HepG2 (cell line): ENCODE measurements at regions not wholly inside any gene's neighbourhood (a gene's known extent, or its start where the extent isn't known, plus 50 kb on each side); places are given as distances from the start of the nearest gene placed in this dataset.

Source experiments
- ATAC-seq: fragments of 200-7000 bp; cut with Tn5 transposase; 3 replicates; pipeline ENCODE4 v1.9.1; 2020; ENCODE audit warnings: mild to moderate bottlenecking, moderate library complexity
- BruUV-seq: library from RNA; stranded (reverse); fragments of 400-500 nt; replicated peaks from 2 replicates; lab custom pipeline; 2021; lab: Mats Ljungman, UMichigan
- CTCF ChIA-PET: fragments of 300-600 bp; formaldehyde crosslinking; extraction: SDS; loops from one replicate; lab custom pipeline; 2021; ENCODE audit warnings: low total read pairs, inconsistent platforms, low intra/inter-chr PET ratio; lab: Yijun Ruan, JAX
- POLR2A ChIA-PET: fragments of 350-600 bp; sonication (Branson Sonifier 250); formaldehyde crosslinking; loops from one replicate; lab custom pipeline; 2020; ENCODE audit warnings: antibody characterized with exemption, inconsistent platforms; lab: Yijun Ruan, JAX
- DNase-seq: peaks from one replicate; pipeline ENCODE4 v3.0.0-alpha.2; 2015; ENCODE audit warnings: low spot score
- FAIRE-seq: peaks from 3 replicates; lab custom pipeline; 2011; peaks lifted over from hg19 to GRCh38; lab: Jason Lieb, UNC
- H2AFZ ChIP-seq: one replicate; pipeline ENCODE4 v1.6.1; 2011; ENCODE audit warnings: low read length, inconsistent platforms
- H3K27ac ChIP-seq: fragments of 300-600 bp; 3 replicates; pipeline ENCODE4 v1.8.0; 2011; ENCODE audit warnings: mixed run types, mild to moderate bottlenecking, mixed read lengths, low read length, inconsistent platforms; ENCODE audit not compliant: insufficient read depth; ENCODE audit errors: extremely low read length
- H3K27me3 ChIP-seq, 2 experiments: fragments of 200-600 bp in 1 of 2; 2 replicates in 1 of 2; 3 replicates in 1 of 2; pipeline versions ENCODE4 v1.6.0 to v1.8.0; 2011; ENCODE audit warnings: low read length in 2 of 2, mild to moderate bottlenecking in 2 of 2, moderate library complexity in 2 of 2, inconsistent platforms in 1 of 2; ENCODE audit not compliant: insufficient read depth in 2 of 2, control insufficient read depth in 1 of 2
- H3K36me3 ChIP-seq, 2 experiments: fragments of 200-600 bp in 1 of 2; replicated peaks in 1 of 2; 2 replicates in 1 of 2; 3 replicates in 1 of 2; pipeline versions ENCODE4 v1.5.1 to v1.8.0; 2011; ENCODE audit warnings: low read length in 2 of 2, inconsistent platforms in 1 of 2; ENCODE audit not compliant: insufficient read depth in 2 of 2, control insufficient read depth in 1 of 2
- H3K4me1 ChIP-seq: 2 replicates; pipeline ENCODE4 v1.5.1; 2012; ENCODE audit warnings: low read length, inconsistent platforms; ENCODE audit not compliant: insufficient read depth
- H3K4me2 ChIP-seq: 2 replicates; pipeline ENCODE4 v1.6.0; 2011; ENCODE audit warnings: low read depth, low read length, inconsistent platforms
- H3K4me3 ChIP-seq, 3 experiments: fragments of 200-600 bp in 1 of 3; sonication (generic), shearing (Covaris generic) in 1 of 3; replicated peaks in 1 of 3; 2 replicates each; pipeline ENCODE4 v1.5.1; 2011 to 2016; ENCODE audit warnings: low read length in 3 of 3, inconsistent platforms in 2 of 3, low read depth in 2 of 3, mild to moderate bottlenecking in 2 of 3, control low read depth in 1 of 3, mixed read lengths in 1 of 3; ENCODE audit not compliant: insufficient read depth in 1 of 3
- H3K79me2 ChIP-seq: one replicate; pipeline ENCODE4 v1.6.1; 2011; ENCODE audit warnings: low read length, inconsistent platforms; ENCODE audit not compliant: insufficient read depth
- H3K9ac ChIP-seq: 2 replicates; pipeline ENCODE4 v1.6.0; 2011; ENCODE audit warnings: mild to moderate bottlenecking, low read depth, low read length, inconsistent platforms; ENCODE audit not compliant: insufficient read depth
- H3K9me3 ChIP-seq: 2 replicates; pipeline ENCODE4 v1.5.1; 2012; ENCODE audit warnings: mild to moderate bottlenecking, low read length
- H4K20me1 ChIP-seq: 2 replicates; pipeline ENCODE4 v1.6.0; 2011; ENCODE audit warnings: inconsistent platforms, mild to moderate bottlenecking, low read length, moderate library complexity; ENCODE audit not compliant: insufficient read depth
- FOXC1 ChIP-seq: sonication (generic); formaldehyde crosslinking; IDR thresholded peaks from 2 replicates; pipeline ENCODE4 v1.8.0; 2022; ENCODE audit warnings: mild to moderate bottlenecking, missing genetic modification reagents, borderline replicate concordance
- GATAD1 ChIP-seq: IDR thresholded peaks from 2 replicates; pipeline ENCODE4 v1.6.1; 2016; ENCODE audit warnings: missing genetic modification reagents, missing compliant biosample characterization
- HDAC2 ChIP-seq: sonication (generic); formaldehyde crosslinking; IDR thresholded peaks from 2 replicates; pipeline ENCODE4 v1.4.0; 2020; ENCODE audit warnings: missing genetic modification reagents
- NCOA2 ChIP-seq: sonication (generic); formaldehyde crosslinking; IDR thresholded peaks from 2 replicates; pipeline ENCODE4 v1.8.0; 2022; ENCODE audit warnings: inconsistent platforms
- NFRKB ChIP-seq: fragments of 450-650 bp; IDR thresholded peaks from 2 replicates; pipeline ENCODE4 v1.6.1; 2017
- PAX8 ChIP-seq: sonication (generic); formaldehyde crosslinking; IDR thresholded peaks from 2 replicates; pipeline ENCODE4 v1.8.0; 2022; ENCODE audit warnings: mild to moderate bottlenecking, missing genetic modification reagents, borderline replicate concordance
- REXO4 ChIP-seq: sonication (generic); formaldehyde crosslinking; IDR thresholded peaks from 2 replicates; pipeline ENCODE4 v1.8.0; 2022; ENCODE audit warnings: missing genetic modification reagents, mild to moderate bottlenecking, borderline replicate concordance
- SRSF9 ChIP-seq: fragments of 200-400 bp; formaldehyde crosslinking; IDR thresholded peaks from 2 replicates; pipeline ENCODE4 v1.6.1; 2018; ENCODE audit warnings: borderline replicate concordance, mild to moderate bottlenecking, low read depth, low read length; ENCODE audit not compliant: insufficient read depth, poor library complexity, severe bottlenecking
- ZNF282 ChIP-seq: fragments of 450-650 bp; IDR thresholded peaks from 2 replicates; pipeline ENCODE4 v1.6.1; 2018; ENCODE audit not compliant: partially characterized antibody
- ZNF34 ChIP-seq: sonication (generic); formaldehyde crosslinking; IDR thresholded peaks from 2 replicates; pipeline ENCODE4 v1.4.0; 2020; ENCODE audit warnings: mild to moderate bottlenecking, missing genetic modification reagents, borderline replicate concordance
- ZNF546 ChIP-seq: sonication (generic); formaldehyde crosslinking; conservative IDR thresholded peaks from 2 replicates; pipeline ENCODE4 v1.8.1; 2023; ENCODE audit warnings: mild to moderate bottlenecking, missing genetic modification reagents
- ZSCAN25 ChIP-seq: sonication (generic); formaldehyde crosslinking; IDR thresholded peaks from 2 replicates; pipeline ENCODE4 v1.8.0; 2022; ENCODE audit warnings: mild to moderate bottlenecking, missing genetic modification reagents
- WGBS: methylation state at CpG from one replicate; pipeline ENCODE4 v1.1.6; 2017; ENCODE audit warnings: low lambda C conversion rate; 5-methylcytosine and 5-hydroxymethylcytosine counted together
- in situ Hi-C: cut with HindIII; loops from 2 replicates; pipeline ENCODE4 v1.10.0; 2017; ENCODE audit warnings: low pct_unique_long_range_greater_than_20kb; ENCODE audit not compliant: extremely low pct_ligation_motif_present
- intact Hi-C: fragments of 100-400 bp; cut with micrococcal nuclease; formaldehyde crosslinking; loops from one replicate; pipeline ENCODE4 v1.10.0; 2022; ENCODE audit not compliant: unreplicated experiment
- TF ChIP-seq, protein P1 (sequence below): sonication (generic); formaldehyde crosslinking; IDR thresholded peaks from 2 replicates; pipeline ENCODE4 v1.5.0; 2020; ENCODE audit warnings: mild to moderate bottlenecking, missing genetic modification reagents
- TF ChIP-seq, protein P2 (sequence below): sonication (generic); formaldehyde crosslinking; IDR thresholded peaks from 2 replicates; pipeline ENCODE4 v1.9.0; 2021; ENCODE audit warnings: missing genetic modification reagents, borderline replicate concordance
- TF ChIP-seq, protein P3 (sequence below): IDR thresholded peaks from 2 replicates; pipeline ENCODE4 v1.6.1; 2016; ENCODE audit warnings: control low read depth
- TF ChIP-seq, protein P4 (sequence below): IDR thresholded peaks from 2 replicates; pipeline ENCODE4 v1.6.1; 2016; ENCODE audit warnings: missing compliant biosample characterization, missing genetic modification reagents, borderline replicate concordance
- TF ChIP-seq, protein P5 (sequence below): IDR thresholded peaks from 2 replicates; pipeline ENCODE4 v1.6.1; 2016; ENCODE audit warnings: missing compliant biosample characterization, missing genetic modification reagents, borderline replicate concordance

DNA sequence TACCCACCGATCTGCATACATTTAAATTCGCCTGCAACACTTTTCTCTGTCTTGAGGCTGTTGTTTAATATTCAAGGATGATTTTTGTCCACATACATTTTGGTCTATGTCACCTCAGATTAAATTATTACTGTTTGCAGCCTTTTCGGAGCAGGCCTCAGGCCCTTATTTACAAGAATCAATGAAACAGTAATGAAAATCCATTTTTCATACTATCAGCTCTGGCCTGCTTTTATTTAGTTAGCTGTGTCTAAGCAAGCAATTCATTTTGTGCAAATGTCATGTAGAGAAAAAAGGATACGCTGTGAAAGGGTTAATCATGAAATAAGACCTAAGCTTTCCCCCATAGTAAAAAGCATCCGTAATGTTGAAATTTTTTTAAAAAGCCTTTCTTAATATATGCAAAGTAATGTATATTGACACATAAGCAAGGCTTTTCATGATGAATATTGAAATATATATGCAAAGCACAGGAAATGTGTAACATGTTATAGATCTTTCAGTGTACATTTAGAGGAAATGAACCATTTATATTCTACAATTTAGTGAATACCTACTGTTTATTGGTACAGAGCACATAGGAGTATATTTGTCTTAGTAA lies 1135.3 kb upstream of the ZEB2 start:
- H3K9ac ChIP-seq = no peak overlapping the region
- no peaks in the 10 kb centered on the region for H4K20me1 ChIP-seq
- no peaks in the 10 kb centered on the region for H3K4me1 ChIP-seq
- no peaks in the 10 kb centered on the region for H3K79me2 ChIP-seq
- intact Hi-C loops (no loop called here), in situ Hi-C loops (no loop called here)
- no peak overlapping the region for H3K27ac ChIP-seq
- no peak for TF ChIP-seq ZNF34
- TF ChIP-seq GATAD1 (CRISPR knock-in tag) = no peak
- no peak for TF ChIP-seq REXO4 (CRISPR knock-in tag)
- TF ChIP-seq, protein P1, sequence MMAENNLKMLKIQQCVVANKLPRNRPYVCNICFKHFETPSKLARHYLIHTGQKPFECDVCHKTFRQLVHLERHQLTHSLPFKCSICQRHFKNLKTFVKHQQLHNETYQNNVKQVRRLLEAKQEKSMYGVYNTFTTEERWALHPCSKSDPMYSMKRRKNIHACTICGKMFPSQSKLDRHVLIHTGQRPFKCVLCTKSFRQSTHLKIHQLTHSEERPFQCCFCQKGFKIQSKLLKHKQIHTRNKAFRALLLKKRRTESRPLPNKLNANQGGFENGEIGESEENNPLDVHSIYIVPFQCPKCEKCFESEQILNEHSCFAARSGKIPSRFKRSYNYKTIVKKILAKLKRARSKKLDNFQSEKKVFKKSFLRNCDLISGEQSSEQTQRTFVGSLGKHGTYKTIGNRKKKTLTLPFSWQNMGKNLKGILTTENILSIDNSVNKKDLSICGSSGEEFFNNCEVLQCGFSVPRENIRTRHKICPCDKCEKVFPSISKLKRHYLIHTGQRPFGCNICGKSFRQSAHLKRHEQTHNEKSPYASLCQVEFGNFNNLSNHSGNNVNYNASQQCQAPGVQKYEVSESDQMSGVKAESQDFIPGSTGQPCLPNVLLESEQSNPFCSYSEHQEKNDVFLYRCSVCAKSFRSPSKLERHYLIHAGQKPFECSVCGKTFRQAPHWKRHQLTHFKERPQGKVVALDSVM = no peak
- no peak for TF ChIP-seq NCOA2
- TF ChIP-seq ZSCAN25 = no peak
- no peak for TF ChIP-seq SRSF9
- no peak for TF ChIP-seq FOXC1 (CRISPR knock-in tag)
- TF ChIP-seq, protein P2, sequence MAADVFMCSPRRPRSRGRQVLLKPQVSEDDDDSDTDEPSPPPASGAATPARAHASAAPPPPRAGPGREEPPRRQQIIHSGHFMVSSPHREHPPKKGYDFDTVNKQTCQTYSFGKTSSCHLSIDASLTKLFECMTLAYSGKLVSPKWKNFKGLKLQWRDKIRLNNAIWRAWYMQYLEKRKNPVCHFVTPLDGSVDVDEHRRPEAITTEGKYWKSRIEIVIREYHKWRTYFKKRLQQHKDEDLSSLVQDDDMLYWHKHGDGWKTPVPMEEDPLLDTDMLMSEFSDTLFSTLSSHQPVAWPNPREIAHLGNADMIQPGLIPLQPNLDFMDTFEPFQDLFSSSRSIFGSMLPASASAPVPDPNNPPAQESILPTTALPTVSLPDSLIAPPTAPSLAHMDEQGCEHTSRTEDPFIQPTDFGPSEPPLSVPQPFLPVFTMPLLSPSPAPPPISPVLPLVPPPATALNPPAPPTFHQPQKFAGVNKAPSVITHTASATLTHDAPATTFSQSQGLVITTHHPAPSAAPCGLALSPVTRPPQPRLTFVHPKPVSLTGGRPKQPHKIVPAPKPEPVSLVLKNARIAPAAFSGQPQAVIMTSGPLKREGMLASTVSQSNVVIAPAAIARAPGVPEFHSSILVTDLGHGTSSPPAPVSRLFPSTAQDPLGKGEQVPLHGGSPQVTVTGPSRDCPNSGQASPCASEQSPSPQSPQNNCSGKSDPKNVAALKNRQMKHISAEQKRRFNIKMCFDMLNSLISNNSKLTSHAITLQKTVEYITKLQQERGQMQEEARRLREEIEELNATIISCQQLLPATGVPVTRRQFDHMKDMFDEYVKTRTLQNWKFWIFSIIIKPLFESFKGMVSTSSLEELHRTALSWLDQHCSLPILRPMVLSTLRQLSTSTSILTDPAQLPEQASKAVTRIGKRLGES = no peak
- no peak for TF ChIP-seq NFRKB
- TF ChIP-seq PAX8 (CRISPR knock-in tag) = no peak
- no peak for TF ChIP-seq ZNF546 (CRISPR knock-in tag)
- TF ChIP-seq, protein P3, sequence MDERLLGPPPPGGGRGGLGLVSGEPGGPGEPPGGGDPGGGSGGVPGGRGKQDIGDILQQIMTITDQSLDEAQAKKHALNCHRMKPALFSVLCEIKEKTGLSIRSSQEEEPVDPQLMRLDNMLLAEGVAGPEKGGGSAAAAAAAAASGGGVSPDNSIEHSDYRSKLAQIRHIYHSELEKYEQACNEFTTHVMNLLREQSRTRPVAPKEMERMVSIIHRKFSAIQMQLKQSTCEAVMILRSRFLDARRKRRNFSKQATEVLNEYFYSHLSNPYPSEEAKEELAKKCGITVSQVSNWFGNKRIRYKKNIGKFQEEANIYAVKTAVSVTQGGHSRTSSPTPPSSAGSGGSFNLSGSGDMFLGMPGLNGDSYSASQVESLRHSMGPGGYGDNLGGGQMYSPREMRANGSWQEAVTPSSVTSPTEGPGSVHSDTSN = no peak
- TF ChIP-seq HDAC2 = no peak
- no peak for TF ChIP-seq ZNF282
- TF ChIP-seq, protein P4, sequence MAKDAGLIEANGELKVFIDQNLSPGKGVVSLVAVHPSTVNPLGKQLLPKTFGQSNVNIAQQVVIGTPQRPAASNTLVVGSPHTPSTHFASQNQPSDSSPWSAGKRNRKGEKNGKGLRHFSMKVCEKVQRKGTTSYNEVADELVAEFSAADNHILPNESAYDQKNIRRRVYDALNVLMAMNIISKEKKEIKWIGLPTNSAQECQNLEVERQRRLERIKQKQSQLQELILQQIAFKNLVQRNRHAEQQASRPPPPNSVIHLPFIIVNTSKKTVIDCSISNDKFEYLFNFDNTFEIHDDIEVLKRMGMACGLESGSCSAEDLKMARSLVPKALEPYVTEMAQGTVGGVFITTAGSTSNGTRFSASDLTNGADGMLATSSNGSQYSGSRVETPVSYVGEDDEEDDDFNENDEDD (CRISPR knock-in tag) = no peak
- TF ChIP-seq, protein P5, sequence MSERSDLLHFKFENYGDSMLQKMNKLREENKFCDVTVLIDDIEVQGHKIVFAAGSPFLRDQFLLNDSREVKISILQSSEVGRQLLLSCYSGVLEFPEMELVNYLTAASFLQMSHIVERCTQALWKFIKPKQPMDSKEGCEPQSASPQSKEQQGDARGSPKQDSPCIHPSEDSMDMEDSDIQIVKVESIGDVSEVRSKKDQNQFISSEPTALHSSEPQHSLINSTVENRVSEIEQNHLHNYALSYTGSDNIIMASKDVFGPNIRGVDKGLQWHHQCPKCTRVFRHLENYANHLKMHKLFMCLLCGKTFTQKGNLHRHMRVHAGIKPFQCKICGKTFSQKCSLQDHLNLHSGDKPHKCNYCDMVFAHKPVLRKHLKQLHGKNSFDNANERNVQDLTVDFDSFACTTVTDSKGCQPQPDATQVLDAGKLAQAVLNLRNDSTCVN (CRISPR knock-in tag) = no peak
- no peak overlapping the region for H3K4me3 ChIP-seq
- ChIA-PET CTCF (no interaction called here), POLR2A (no interaction called here)
- ATAC-seq (no peak), DNase-seq (no peak), FAIRE-seq (no peak)
- no peak overlapping the region for H2AFZ ChIP-seq
- no peaks in the 10 kb centered on the region for H3K36me3 ChIP-seq
- H3K27me3 ChIP-seq = no peaks in the 10 kb centered on the region
- WGBS = 36% methylated on average over 5 of the region's 5 CpGs
- H3K4me2 ChIP-seq = no peak overlapping the region
- BruUV-seq = no TSS peak
- H3K9me3 ChIP-seq = no peaks in the 10 kb centered on the region
